Choroid plexus epithelial cell (primary cell): ENCODE measurements at regions not wholly inside any gene's neighbourhood (a gene's known extent, or its start where the extent isn't known, plus 50 kb on each side); places are given as distances from the start of the nearest gene placed in this dataset.

Source experiments
- DNase-seq: peaks from one replicate; pipeline ENCODE4 v3.0.0-alpha.2; 2010; ENCODE audit warnings: low read depth
- H3K4me3 ChIP-seq: 2 replicates; pipeline ENCODE4 v1.5.1; 2011; ENCODE audit warnings: low read depth, mild to moderate bottlenecking, control low read depth, low read length, moderate library complexity
- CTCF ChIP-seq: conservative IDR thresholded peaks from 2 replicates; pipeline ENCODE4 v1.5.1; 2011; ENCODE audit warnings: low read depth, mild to moderate bottlenecking, control low read depth, inconsistent platforms, low read length, moderate library complexity

GRCh38 chr16:24414534-24414933 is 124.8 kb upstream of the RBBP6 start:
- H3K4me3 ChIP-seq, result no peak overlapping the region
- DNase-seq, result no peak
- TF ChIP-seq CTCF, result no peak

- no peak for TF ChIP-seq CTCF
- no peak overlapping the region for H3K4me3 ChIP-seq
- DNase-seq, result no peak
These were observed 120.6 kb upstream of the RBBP6 start for GRCh38 chr16:24418733-24419132.

GRCh38 chr16:24423312-24423711 is 116.1 kb upstream of the RBBP6 start:
- no peak overlapping the region for H3K4me3 ChIP-seq
- no peak for DNase-seq
- no peak for TF ChIP-seq CTCF

- no peak overlapping the region for H3K4me3 ChIP-seq
- no peak for DNase-seq
- no peak for TF ChIP-seq CTCF
These were observed 115.0 kb upstream of the RBBP6 start for GRCh38 chr16:24424364-24424763.

- no peak overlapping the region for H3K4me3 ChIP-seq
- TF ChIP-seq CTCF, result no peak
- DNase-seq, result no peak
These were observed 111.5 kb upstream of the RBBP6 start for GRCh38 chr16:24427840-24428239.

GRCh38 chr16:24428756-24429155 is 110.6 kb upstream of the RBBP6 start:
- H3K4me3 ChIP-seq, result no peak overlapping the region
- no peak for DNase-seq
- TF ChIP-seq CTCF, result no peak

GRCh38 chr16:24430954-24431760 is 108.2 kb upstream of the RBBP6 start:
- DNase-seq, result no peak
- no peak for TF ChIP-seq CTCF
- no peak overlapping the region for H3K4me3 ChIP-seq
